ENCODE measurements at regions not wholly inside any gene's neighbourhood (a gene's known extent, or its start where the extent isn't known, plus 50 kb on each side); places are given as distances from the start of the nearest gene placed in this dataset.

- TF ChIP-seq CTCF (IDR thresholded peaks at IDR 0.05; ENCODE audit: control insufficient read depth, extremely low read depth, insufficient read depth): no peak
- DNase-seq (ENCODE audit: low read depth): no peak
- no peak overlapping the region for H3K4me3 ChIP-seq (ENCODE audit: low read depth, low read length)
Measured at GRCh38 chr5:124920909-124921666, 174.6 kb upstream of the ZNF608 start.

- TF ChIP-seq CTCF (IDR thresholded peaks at IDR 0.05; ENCODE audit: control insufficient read depth, extremely low read depth, insufficient read depth): no peak
- no peak overlapping the region for H3K4me3 ChIP-seq (ENCODE audit: low read depth, low read length)
- DNase-seq (ENCODE audit: low read depth): no peak
Measured at GRCh38 chr5:124921694-124922093, 175.3 kb upstream of the ZNF608 start.

GRCh38 chr5:124922255-124922975 is 176.0 kb upstream of the ZNF608 start:
- no peak for TF ChIP-seq CTCF (IDR thresholded peaks at IDR 0.05; ENCODE audit: control insufficient read depth, extremely low read depth, insufficient read depth)
- DNase-seq (ENCODE audit: low read depth): no peak
- no peak overlapping the region for H3K4me3 ChIP-seq (ENCODE audit: low read depth, low read length)

GRCh38 chr5:124923131-124923530 is 176.7 kb upstream of the ZNF608 start:
- no peak for TF ChIP-seq CTCF (IDR thresholded peaks at IDR 0.05; ENCODE audit: control insufficient read depth, extremely low read depth, insufficient read depth)
- H3K4me3 ChIP-seq (ENCODE audit: low read depth, low read length): no peak overlapping the region
- no peak for DNase-seq (ENCODE audit: low read depth)

- no peak for DNase-seq (ENCODE audit: low read depth)
- H3K4me3 ChIP-seq (ENCODE audit: low read depth, low read length): no peak overlapping the region
- TF ChIP-seq CTCF (IDR thresholded peaks at IDR 0.05; ENCODE audit: control insufficient read depth, extremely low read depth, insufficient read depth): no peak
Measured at GRCh38 chr5:124924729-124925128, 178.3 kb upstream of the ZNF608 start.

GRCh38 chr5:124927735-124928134 is 181.3 kb upstream of the ZNF608 start:
- no peak for TF ChIP-seq CTCF (IDR thresholded peaks at IDR 0.05; ENCODE audit: control insufficient read depth, extremely low read depth, insufficient read depth)
- no peak for DNase-seq (ENCODE audit: low read depth)
- no peak overlapping the region for H3K4me3 ChIP-seq (ENCODE audit: low read depth, low read length)

Data from LNCaP clone FGC (cell line).